T-helper 1 cell treated with Interleukin-12 subunit alpha and Interleukin-12 subunit beta and Interleukin-4 antibody, amounts not matched to agents 30 μg/mL and 1 μg/mL, for 36 hours (primary cell): ENCODE measurements at regions not wholly inside any gene's neighbourhood (a gene's known extent, or its start where the extent isn't known, plus 50 kb on each side); places are given as distances from the start of the nearest gene placed in this dataset.
"Not testable (repeated sequence)": the region's sequence is repeated elsewhere in the genome, so short reads cannot be mapped to it uniquely, and the experiment has no call there.

ENCODE experiments used
- H3K27ac Mint-ChIP-seq: one replicate; pipeline ENCODE4 v1.8.0; 2021; ENCODE audit warnings: mild to moderate bottlenecking, mixed read lengths
- H3K27me3 Mint-ChIP-seq: one replicate; pipeline ENCODE4 v1.8.0; 2021; ENCODE audit warnings: low read depth, mixed read lengths
- H3K36me3 Mint-ChIP-seq: one replicate; pipeline ENCODE4 v1.8.0; 2021; ENCODE audit warnings: low read depth, mixed read lengths
- H3K4me1 Mint-ChIP-seq: one replicate; pipeline ENCODE4 v1.8.0; 2021; ENCODE audit warnings: low read depth, mixed read lengths
- H3K4me3 Mint-ChIP-seq: one replicate; pipeline ENCODE4 v1.8.0; 2021; ENCODE audit warnings: mild to moderate bottlenecking, moderate library complexity, mixed read lengths
- H3K9me3 Mint-ChIP-seq: one replicate; pipeline ENCODE4 v1.8.0; 2021; ENCODE audit warnings: mixed read lengths

DNA sequence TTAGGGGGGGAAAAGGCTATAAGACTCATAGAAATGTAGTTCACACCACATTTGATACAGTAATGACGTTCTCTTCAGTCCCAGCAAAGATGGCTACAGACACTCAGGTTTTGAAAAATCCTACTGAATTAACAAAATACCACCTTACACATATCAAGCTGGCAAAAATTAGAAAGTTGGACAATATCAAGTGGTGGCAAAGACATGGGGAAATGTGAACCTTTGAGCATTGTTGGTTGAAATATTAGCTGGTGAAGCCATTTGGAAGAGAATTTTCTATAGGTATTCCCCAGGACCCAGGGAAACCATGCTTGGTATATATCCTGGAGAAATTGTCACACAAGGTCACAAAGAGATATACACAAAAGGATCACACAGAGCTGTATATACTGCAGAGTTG is 163.0 kb downstream of the ADSS2 start:
- no peaks in the 10 kb centered on the region for H3K36me3 Mint-ChIP-seq
- H3K27me3 Mint-ChIP-seq: peaks cover 21% of the 10 kb centered on the region
- no peak overlapping the region for H3K27ac Mint-ChIP-seq
- H3K4me3 Mint-ChIP-seq: no peak overlapping the region
- H3K9me3 Mint-ChIP-seq: peaks cover 7% of the 10 kb centered on the region
- peaks cover 5% of the 10 kb centered on the region for H3K4me1 Mint-ChIP-seq

DNA sequence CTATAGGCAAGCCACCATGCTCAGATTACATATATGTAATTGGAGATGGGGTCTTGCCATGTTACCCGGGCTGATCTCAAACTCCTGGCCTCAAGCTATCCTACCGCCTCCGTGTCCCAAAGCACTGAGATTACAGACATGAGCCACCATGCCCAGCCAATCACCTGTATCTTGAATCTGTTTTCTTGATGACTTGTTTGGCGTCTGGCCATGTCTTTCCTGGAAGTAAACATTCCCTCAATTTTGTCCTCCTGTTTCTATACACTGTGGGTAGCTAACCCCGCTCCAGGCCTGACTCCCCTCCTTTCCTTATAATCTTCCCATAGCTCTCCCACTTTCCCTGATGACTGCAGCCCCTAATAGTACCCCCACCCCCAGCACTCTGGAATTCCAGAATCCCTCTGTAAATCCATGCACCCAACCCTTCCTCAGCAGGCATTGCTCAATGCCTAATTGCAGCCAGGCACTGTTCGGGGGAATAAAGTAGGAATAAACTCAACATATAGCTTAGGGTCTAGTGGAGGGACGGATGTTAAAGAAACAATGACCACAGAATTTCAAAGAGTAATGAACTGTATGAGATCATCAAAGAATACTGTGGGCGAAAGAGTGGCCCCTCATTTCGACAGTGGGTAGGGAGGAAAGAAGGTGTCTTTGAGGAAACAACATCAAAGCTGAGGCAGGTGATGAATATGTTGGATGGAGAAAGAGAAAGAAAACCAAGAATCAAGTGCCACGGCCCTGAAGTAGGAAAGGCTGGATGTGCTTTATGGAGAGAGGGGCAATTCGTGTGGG is 161.5 kb downstream of the ADSS2 start:
- Mint-ChIP-seq H3K9me3 (peaks cover 7% of the 10 kb centered on the region), H3K27ac (no peak overlapping the region), H3K4me3 (no peak overlapping the region), H3K27me3 (peaks cover 21% of the 10 kb centered on the region), H3K36me3 (no peaks in the 10 kb centered on the region), H3K4me1 (peaks cover 5% of the 10 kb centered on the region)

GRCh38 chr1:244291236-244292201 is 160.2 kb downstream of the ADSS2 start:
- peaks cover 21% of the 10 kb centered on the region for H3K27me3 Mint-ChIP-seq
- peaks cover 7% of the 10 kb centered on the region for H3K9me3 Mint-ChIP-seq
- H3K27ac Mint-ChIP-seq: no peak overlapping the region
- H3K4me1 Mint-ChIP-seq: peaks cover 5% of the 10 kb centered on the region
- no peak overlapping the region for H3K4me3 Mint-ChIP-seq
- H3K36me3 Mint-ChIP-seq: no peaks in the 10 kb centered on the region

DNA sequence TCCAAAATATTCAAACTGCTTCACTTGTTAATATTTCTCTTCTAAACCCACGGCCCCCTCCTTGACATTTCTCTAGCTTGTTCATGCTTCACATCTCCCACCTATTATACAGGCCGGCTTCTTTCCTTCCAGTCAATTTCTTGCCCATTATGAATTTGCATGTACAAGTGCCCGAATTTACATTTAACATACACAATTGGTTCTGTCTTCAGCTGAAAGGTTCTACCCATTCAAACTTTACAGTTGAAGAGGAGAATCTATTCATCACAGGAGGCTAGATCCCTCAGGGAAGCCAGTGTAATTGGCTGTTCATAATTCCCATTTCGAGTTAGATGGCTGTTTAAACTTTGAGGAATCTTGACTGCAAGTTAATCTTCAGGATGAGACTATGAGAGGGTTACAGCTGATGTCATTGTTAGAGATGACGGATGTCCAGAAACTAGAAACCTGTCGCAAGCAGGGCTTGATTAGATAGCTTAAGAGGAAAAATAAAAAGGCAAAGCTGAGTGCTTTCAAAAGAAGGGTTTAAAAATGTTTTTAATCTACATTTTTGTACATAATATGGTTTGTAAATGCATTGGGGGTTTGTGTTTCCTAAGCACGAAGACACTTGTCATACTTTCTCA is 157.0 kb downstream of the ADSS2 start:
- Mint-ChIP-seq H3K9me3 (no peaks in the 10 kb centered on the region), H3K4me3 (no peak overlapping the region), H3K27ac (no peak overlapping the region), H3K4me1 (peaks cover 15% of the 10 kb centered on the region), H3K36me3 (no peaks in the 10 kb centered on the region), H3K27me3 (peaks cover 10% of the 10 kb centered on the region)

- Mint-ChIP-seq H3K9me3 (no peaks in the 10 kb centered on the region), H3K4me1 (peaks cover 12% of the 10 kb centered on the region), H3K36me3 (no peaks in the 10 kb centered on the region), H3K27ac (no peak overlapping the region), H3K27me3 (peaks cover 3% of the 10 kb centered on the region), H3K4me3 (no peak overlapping the region)
Measured at GRCh38 chr1:244296003-244296402, 155.7 kb downstream of the ADSS2 start.

GRCh38 chr1:244296447-244296846 is 155.3 kb downstream of the ADSS2 start:
- Mint-ChIP-seq H3K27ac (no peak overlapping the region), H3K9me3 (no peaks in the 10 kb centered on the region), H3K4me3 (no peak overlapping the region), H3K36me3 (no peaks in the 10 kb centered on the region), H3K4me1 (peaks cover 10% of the 10 kb centered on the region), H3K27me3 (peaks cover 3% of the 10 kb centered on the region)

GRCh38 chr1:244297087-244297486 is 154.6 kb downstream of the ADSS2 start:
- peaks cover 10% of the 10 kb centered on the region for H3K4me1 Mint-ChIP-seq
- H3K27ac Mint-ChIP-seq: no peak overlapping the region
- peaks cover 3% of the 10 kb centered on the region for H3K27me3 Mint-ChIP-seq
- no peaks in the 10 kb centered on the region for H3K9me3 Mint-ChIP-seq
- no peaks in the 10 kb centered on the region for H3K36me3 Mint-ChIP-seq
- H3K4me3 Mint-ChIP-seq: no peak overlapping the region

GRCh38 chr1:244297616-244298015 is 154.1 kb downstream of the ADSS2 start:
- H3K9me3 Mint-ChIP-seq: no peaks in the 10 kb centered on the region
- H3K4me3 Mint-ChIP-seq: no peak overlapping the region
- no peaks in the 10 kb centered on the region for H3K27me3 Mint-ChIP-seq
- H3K36me3 Mint-ChIP-seq: no peaks in the 10 kb centered on the region
- H3K27ac Mint-ChIP-seq: no peak overlapping the region
- H3K4me1 Mint-ChIP-seq: peaks cover 10% of the 10 kb centered on the region

DNA sequence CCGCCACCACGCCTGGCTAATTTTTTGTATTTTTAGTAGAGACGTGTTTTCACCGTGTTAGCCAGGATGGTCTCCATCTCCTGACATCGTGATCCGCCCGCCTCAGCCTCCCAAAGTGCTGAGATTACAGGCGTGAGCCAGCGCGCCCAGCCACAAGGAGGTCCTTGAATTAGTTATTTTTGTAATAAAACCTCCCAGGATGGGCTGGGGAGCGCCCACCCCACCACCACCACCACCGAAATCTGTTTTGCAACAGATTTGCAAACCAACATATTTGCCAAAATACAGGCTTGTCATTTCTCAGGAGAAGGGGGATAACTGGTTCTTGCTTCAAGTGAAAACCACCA is 151.7 kb downstream of the ADSS2 start:
- not testable (repeated sequence) for H3K36me3 Mint-ChIP-seq, H3K9me3 Mint-ChIP-seq, H3K4me3 Mint-ChIP-seq, H3K27me3 Mint-ChIP-seq
- Mint-ChIP-seq H3K27ac (peak overlapping the region; percentile 96), H3K4me1 (peaks cover 14% of the 10 kb centered on the region)

GRCh38 chr1:244301595-244302130 is 150.0 kb downstream of the ADSS2 start:
- H3K4me1 Mint-ChIP-seq: peaks cover 14% of the 10 kb centered on the region
- H3K27me3 Mint-ChIP-seq: no peaks in the 10 kb centered on the region
- H3K4me3 Mint-ChIP-seq: no peak overlapping the region
- H3K36me3 Mint-ChIP-seq: no peaks in the 10 kb centered on the region
- peaks cover 4% of the 10 kb centered on the region for H3K9me3 Mint-ChIP-seq
- H3K27ac Mint-ChIP-seq: no peak overlapping the region

GRCh38 chr1:244302876-244303609 is 148.7 kb downstream of the ADSS2 start:
- peaks cover 2% of the 10 kb centered on the region for H3K27me3 Mint-ChIP-seq
- no peak overlapping the region for H3K27ac Mint-ChIP-seq
- H3K4me3 Mint-ChIP-seq: no peak overlapping the region
- H3K4me1 Mint-ChIP-seq: peaks cover 11% of the 10 kb centered on the region
- no peaks in the 10 kb centered on the region for H3K36me3 Mint-ChIP-seq
- H3K9me3 Mint-ChIP-seq: peaks cover 9% of the 10 kb centered on the region

DNA sequence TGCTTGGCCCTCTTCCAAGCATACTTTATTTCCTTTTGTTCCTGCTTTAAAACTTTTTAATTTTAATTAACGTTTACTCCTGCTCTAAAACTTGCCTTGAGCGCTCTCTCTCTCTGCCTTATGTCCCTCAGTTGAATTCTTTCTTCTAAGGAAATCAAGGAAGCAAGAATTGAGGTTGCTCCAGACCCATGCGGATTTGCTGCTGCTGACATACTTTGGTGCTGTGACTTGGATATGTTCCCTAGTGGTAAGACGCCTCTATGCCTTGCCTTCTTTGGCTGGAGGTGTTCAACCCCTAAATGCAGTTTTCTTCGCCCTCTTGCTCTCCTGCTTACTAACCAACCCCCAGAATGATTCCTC is 148.1 kb downstream of the ADSS2 start:
- Mint-ChIP-seq H3K36me3 (no peaks in the 10 kb centered on the region), H3K27me3 (peaks cover 5% of the 10 kb centered on the region), H3K9me3 (peaks cover 13% of the 10 kb centered on the region), H3K4me3 (no peak overlapping the region), H3K4me1 (peaks cover 9% of the 10 kb centered on the region), H3K27ac (no peak overlapping the region)

- Mint-ChIP-seq H3K27ac (no peak overlapping the region), H3K36me3 (no peaks in the 10 kb centered on the region)
Measured at GRCh38 chr1:244304156-244304555, 147.6 kb downstream of the ADSS2 start.

DNA sequence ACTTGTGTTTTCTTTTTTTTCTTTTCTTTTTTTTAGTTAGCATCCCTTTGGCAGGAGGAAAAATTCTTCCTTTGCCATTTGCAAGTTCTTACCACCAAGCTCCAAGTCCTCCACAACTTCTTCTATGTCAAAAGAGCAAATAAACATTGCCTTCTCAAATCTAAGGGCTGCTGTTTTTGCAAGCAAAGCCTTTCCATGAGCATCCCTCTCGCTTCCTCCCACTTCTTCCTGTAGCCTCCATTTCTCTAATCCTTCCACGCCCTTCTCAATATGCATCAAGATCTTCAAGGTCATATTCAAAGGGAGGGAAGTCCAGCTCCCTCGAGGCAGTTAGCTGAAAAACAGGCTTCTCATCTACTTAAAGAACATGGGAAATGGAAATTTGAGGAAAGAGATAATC is 147.1 kb downstream of the ADSS2 start:
- peaks cover 4% of the 10 kb centered on the region for H3K4me1 Mint-ChIP-seq
- peaks cover 5% of the 10 kb centered on the region for H3K27me3 Mint-ChIP-seq
- no peak overlapping the region for H3K27ac Mint-ChIP-seq
- H3K4me3 Mint-ChIP-seq: no peak overlapping the region
- no peaks in the 10 kb centered on the region for H3K36me3 Mint-ChIP-seq
- H3K9me3 Mint-ChIP-seq: peaks cover 13% of the 10 kb centered on the region

More at GRCh38 chr1:244304156-244304555, 147.6 kb downstream of the ADSS2 start:
- Mint-ChIP-seq H3K4me3 (no peak overlapping the region), H3K4me1 (peaks cover 9% of the 10 kb centered on the region), H3K9me3 (peaks cover 13% of the 10 kb centered on the region), H3K27me3 (peaks cover 5% of the 10 kb centered on the region)
